SK-N-MC (cell line): ENCODE measurements at regions not wholly inside any gene's neighbourhood (a gene's known extent, or its start where the extent isn't known, plus 50 kb on each side); places are given as distances from the start of the nearest gene placed in this dataset.

ENCODE experiments used
- EZH2 ChIP-seq: fragments of 200-600 bp; sonication (generic); IDR thresholded peaks from one replicate; pipeline ENCODE4 v1.6.1; 2017; ENCODE audit warnings: antibody characterized with exemption
- POLR2AphosphoS5 ChIP-seq: IDR thresholded peaks from 2 replicates; pipeline ENCODE4 v1.6.1; 2012; ENCODE audit warnings: mild to moderate bottlenecking, low read depth, low read length, borderline replicate concordance

DNA sequence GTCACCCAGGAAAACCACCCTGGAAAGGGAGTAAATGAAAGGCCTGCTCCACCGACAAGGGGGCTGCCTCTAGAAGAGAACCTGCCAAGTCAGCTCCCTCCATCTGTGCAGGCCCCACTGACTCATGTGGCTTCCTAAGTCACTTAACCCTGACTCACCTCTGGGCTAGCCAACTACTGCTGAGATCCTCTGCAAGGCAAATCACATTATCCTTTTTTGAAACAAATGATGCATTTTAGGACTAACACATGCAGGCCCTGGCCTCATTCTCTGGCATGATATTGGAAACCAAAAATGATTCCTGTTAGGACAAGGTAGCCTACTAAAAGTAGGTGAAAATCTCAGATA is 474.6 kb downstream of the EPHA4 start:
- TF ChIP-seq POLR2AphosphoS5 (no peak), EZH2 (no peak)
